Kasumi-1 (cell line): ENCODE measurements at regions not wholly inside any gene's neighbourhood (a gene's known extent, or its start where the extent isn't known, plus 50 kb on each side); places are given as distances from the start of the nearest gene placed in this dataset.
"Not testable (repeated sequence)": the region's sequence is repeated elsewhere in the genome, so short reads cannot be mapped to it uniquely, and the experiment has no call there.

ENCODE experiments used
- DNase-seq, 2 experiments: peaks; one replicate each; lab custom pipeline; 2025; lab: John Stamatoyannopoulos, UW

- DNase-seq = no peak
Measured at GRCh38 chr7:53397911-53398310, 362.5 kb downstream of the POM121L12 start.

- no peak for DNase-seq
Measured at GRCh38 chr7:53398566-53398965, 363.1 kb downstream of the POM121L12 start.

- DNase-seq = no peak
Measured at GRCh38 chr7:53413021-53413420, 377.6 kb downstream of the POM121L12 start.

DNA sequence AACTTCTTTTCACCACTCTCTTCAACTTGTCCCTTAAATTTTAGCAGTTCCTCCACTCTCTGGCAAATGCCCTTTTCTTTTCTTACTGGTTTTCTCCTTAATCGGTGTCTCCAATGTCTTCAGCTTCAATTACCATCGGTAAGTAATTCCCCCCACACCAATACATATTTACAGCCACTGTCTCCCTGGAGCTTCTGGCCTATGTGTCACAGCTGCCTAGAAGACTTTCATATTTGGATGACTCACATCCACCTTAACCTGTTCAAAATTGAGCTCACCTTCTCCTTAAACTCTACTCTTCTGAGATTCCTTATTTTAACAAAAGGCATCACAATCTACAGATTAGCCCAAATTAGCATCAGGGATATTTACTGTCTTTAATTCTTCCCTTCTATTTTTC, 380.4 kb downstream of the POM121L12 start:
- no peak for DNase-seq

GRCh38 chr7:53418834-53419482, 383.5 kb downstream of the POM121L12 start:
- no peak for DNase-seq

GRCh38 chr7:53420550-53420949, 385.1 kb downstream of the POM121L12 start:
- DNase-seq = no peak

DNA sequence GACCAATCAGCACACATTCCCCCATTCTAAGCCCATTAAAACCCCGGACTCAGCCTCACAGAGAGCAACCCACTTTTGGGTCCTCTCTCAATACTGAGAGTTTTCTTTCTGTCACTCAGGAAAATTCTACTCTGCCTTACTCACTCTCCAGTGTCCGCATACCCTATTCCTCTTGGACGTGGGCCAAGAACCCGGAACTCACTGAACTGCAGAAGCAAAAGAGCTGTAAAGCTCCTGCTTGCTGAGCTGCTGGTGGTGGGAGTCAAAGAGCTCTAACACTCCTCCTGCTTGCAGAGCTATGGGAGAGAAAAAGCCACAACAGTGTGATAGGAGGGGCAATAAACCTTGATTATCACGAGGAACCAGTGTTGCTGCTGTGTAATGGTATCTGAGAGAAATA, 386.9 kb downstream of the POM121L12 start:
- no peak for DNase-seq

DNA sequence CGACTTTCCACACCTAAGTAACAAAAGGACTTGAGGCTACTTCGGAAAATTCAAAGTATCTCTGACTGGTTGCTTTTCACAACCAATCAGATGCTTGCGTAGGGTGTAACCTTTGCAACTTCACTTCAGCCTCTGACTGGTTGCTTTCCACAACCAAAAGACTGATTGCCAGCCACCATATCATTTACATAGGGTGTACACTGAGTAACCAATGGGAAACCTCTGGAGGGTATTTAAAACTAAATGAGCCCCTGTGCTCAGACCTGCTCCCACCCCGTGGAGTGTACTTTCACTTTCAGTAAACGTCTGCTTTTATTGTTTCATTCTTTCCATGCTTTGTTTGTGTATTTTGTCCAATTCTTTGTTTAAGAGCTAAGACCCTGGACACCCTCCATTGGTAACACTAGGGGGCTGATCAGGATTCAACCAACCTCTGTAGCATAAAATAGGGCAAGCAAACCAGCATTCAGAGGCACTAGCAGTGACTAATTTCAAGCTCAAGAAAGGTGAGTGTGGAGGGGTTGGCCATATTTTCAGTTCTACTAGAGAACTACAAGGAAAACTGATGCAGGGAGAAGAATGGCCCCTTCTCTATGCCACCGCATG, 390.8 kb downstream of the POM121L12 start:
- DNase-seq = no peak

- no peak for DNase-seq
Measured at GRCh38 chr7:53428045-53428444, 392.6 kb downstream of the POM121L12 start.

DNA sequence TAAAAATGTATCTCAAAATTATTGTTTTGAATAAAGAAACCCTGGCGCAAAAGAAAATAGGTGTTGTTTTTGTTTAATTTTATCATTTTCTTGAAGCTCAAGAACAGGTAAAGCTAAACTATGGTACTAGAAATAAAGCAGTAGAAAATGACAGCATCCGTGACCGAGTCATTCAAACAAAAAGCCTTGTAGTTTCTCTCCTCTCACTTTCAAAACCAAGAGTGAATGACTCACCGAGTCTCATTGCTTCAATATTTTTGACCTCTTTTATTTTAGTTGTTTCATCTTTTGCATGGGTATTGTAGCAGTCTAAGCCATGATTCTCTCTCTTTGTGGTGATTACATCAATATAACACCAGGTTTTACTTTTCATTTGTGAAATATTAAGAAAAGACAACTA, 396.5 kb downstream of the POM121L12 start:
- DNase-seq = no peak

- DNase-seq = no peak
Measured at GRCh38 chr7:53437336-53437735, 401.9 kb downstream of the POM121L12 start.

DNA sequence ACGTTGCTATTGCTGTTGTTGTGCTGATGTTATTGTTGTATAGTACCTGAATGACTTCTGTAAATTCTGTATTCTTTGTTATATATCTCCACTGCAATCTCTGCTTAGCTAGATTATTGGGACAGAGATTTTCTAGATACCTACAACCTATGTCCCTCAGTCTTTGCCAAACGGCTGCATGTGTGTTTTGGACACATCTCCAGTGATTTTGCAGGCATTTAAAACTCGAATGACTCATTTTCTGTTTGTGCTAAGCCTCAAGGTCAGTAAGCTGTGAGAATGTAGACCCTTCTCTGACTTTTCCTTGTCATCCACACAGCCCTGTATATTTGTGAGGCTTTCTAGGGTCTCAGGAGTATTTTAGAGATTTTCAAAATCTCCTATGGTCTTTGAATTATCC, 410.7 kb downstream of the POM121L12 start:
- DNase-seq = no peak

- DNase-seq = no peak
Measured at GRCh38 chr7:53458636-53459035, 423.2 kb downstream of the POM121L12 start.

DNA sequence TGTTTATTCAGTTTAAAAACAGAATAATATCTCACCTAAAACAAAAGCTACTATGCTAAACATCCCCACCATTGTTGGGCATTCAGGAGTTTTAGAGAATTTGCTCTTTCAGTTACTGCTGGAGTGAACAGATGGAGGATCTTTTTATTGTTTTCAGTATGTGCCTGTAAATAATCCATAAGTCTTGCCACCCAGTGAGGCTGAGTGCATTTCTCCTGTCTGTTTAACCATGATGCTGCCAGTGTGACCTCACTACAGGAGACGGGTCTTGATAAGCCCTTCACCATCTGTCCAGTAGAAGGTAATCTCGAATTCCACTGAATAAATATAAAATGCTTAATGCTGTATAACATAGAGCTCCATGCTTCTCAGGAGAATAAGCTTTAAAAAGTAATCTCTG, 430.9 kb downstream of the POM121L12 start:
- DNase-seq = no peak

DNA sequence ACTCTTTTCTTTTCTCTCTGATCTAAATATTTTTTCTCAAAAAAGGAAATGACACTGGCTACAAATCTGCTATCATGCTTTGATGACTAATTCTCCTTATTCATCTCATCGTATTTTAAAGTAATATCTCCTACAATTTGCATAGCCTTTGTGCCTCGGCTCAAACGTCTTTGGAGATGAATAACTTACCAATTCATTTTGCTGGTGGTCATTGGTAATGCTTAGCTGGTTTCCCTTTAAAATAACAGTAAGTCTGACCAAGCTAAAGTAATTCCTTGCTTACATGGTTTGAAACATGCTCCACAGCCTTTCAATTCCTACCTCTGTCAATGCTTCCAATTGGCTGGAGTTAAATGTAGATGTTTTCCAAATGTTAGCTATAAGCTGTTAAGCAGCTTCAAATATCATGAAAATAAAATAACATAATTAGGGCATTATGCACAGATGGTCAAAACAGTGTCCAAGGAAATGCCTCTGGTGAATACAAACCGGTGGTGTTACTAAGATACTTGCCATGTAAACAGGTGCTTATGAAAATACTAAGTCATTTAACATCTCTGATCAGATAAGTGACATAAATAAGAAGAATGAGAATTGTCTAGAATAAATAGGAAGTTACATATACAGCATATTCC, 435.0 kb downstream of the POM121L12 start:
- DNase-seq = no peak

DNA sequence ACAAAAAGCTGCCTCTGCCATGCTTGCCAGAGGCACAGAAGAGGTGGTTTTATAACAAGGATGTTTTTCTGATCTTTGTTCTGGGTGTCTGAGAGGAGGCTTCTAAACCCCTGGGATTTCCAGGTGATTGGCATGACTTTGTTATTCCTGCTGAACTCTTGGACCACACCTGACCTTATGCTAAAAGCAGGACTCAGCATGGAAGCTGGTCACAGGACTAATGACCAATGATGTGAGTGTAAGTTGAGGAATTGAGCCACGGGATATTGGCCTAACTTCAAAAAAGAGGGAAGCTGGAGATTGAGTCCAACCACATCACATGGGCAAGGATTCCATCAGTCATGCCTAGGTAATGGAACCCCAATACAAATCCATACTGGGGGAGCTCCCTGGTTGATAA, 437.9 kb downstream of the POM121L12 start:
- no peak for DNase-seq

DNA sequence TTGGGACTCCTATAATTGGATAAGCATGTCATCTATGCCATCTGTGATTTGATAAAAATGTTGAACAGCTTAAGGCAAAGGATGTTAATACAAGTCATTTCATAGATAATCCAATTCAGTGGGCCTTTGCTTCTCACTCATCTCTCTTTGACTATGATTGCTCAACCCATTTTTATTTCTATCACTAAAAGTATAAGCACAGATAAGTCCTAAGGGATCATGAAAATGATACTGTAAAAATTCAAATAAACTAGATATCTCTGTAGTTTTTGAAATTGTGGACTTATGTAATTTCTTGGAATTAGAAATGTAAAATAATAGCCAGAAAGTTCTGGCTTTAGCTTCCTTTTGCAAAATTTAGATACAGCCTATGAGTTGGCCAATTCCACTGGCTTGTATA, 440.3 kb downstream of the POM121L12 start:
- no peak for DNase-seq

- DNase-seq = no peak
Measured at GRCh38 chr7:53476566-53476965, 441.1 kb downstream of the POM121L12 start.

- DNase-seq = no peak
Measured at GRCh38 chr7:53485354-53485753, 449.9 kb downstream of the POM121L12 start.

GRCh38 chr7:53491051-53491450, 455.6 kb downstream of the POM121L12 start:
- DNase-seq = no peak

DNA sequence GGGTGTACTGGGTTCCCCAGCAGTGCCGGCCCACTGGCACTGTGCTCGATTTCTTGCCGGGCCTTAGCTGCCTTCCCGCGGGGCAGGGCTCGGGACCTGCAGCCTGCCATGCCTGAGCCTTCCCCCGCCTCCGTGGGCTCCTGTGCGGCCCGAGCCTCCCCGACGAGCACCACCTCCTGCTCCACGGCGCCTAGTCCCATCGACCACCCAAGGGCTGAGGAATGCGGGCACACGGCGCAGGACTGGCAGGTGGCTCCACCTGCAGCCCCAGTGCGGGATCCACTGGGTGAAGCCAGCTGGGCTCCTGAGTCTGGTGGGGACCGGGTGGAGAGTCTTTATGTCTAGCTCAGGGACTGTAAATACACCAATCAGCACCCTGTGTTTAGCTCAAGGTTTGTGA, 459.7 kb downstream of the POM121L12 start:
- not testable (repeated sequence) for DNase-seq

DNA sequence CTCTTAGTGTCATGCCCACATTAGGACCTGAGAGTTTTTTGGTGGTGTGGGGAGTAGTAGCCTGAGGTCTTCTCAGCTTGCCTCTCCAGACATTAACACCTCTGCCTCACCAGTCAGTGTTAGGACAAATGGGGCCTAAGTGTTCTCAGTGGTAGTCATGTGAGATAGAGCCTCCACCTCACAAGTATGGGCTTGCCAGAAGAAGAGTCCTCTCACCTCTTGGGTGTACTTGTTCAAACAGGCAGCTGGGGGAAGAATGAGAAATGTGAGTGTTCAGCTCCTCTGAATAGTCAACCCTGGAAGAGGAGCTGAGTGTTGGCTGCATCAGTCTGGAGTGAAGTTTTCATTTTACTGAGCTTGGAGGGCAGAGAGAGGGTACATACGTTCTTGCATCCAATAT, 464.6 kb downstream of the POM121L12 start:
- no peak for DNase-seq

- no peak for DNase-seq
Measured at GRCh38 chr7:53504914-53505313, 469.5 kb downstream of the POM121L12 start.

DNA sequence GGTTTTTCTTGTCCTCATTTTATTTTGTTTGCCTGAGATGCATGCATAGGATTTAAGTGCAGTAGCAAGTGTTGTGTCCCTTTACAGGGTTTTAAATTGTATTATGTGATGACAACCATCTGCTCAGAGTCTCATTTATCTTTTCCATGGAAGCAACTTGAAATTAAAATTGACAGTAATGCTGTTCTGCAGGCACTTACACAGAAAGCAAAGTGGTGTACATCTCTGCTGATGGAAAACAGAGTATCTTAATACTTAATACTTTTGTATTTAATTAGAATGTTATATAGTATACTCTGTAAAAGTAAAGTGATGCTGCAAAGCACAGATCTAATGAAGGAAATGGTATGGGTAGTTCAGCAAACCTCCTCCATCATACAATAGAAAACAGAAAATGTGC, 482.9 kb downstream of the POM121L12 start:
- no peak for DNase-seq
